ENCODE measurements at regions not wholly inside any gene's neighbourhood (a gene's known extent, or its start where the extent isn't known, plus 50 kb on each side); places are given as distances from the start of the nearest gene placed in this dataset.

DNA sequence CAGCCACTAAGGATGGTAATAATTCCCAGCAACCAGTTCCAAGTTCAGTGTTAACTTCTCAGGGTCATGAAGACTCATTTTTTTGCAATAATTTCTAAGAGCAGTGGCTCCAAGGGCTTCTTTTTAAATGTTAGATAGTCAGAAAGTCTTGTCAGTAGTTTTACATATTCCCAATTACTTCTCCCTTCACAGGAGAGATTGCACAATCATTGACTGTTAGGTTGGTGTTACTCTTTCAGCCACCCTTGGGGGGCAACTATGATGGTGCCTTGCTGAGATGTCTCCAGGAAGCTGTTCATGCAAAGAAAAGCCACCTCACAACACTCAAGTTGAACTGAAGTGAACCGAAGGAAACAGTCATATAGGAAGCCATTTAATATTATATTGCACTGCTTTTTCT lies 127.9 kb upstream of the DOCK10 start:
- H2BK15ac ChIP-seq (replicated peaks; ENCODE audit: low read depth) = no peak overlapping the region
- WGBS (ENCODE audit: extremely low coverage, insufficient coverage, low lambda C conversion rate) = no CpG with 5 or more reads among the region's 1 CpG
- no peak overlapping the region for H4K5ac ChIP-seq (ENCODE audit: low read length)
- H3K4me3 ChIP-seq (ENCODE audit: low read length) = no peak overlapping the region
- no peaks in the 10 kb centered on the region for H3K79me1 ChIP-seq (ENCODE audit: low read length)
- no peak overlapping the region for H3K4ac ChIP-seq (ENCODE audit: low read depth, low read length)
- H4K8ac ChIP-seq (ENCODE audit: low read depth, low read length) = no peak overlapping the region
- DNase-seq = no peak
- H3K4me2 ChIP-seq (ENCODE audit: low read length) = no peak overlapping the region
- H3K27ac ChIP-seq (ENCODE audit: low read depth, low read length) = no peak overlapping the region
- no peak overlapping the region for H3K18ac ChIP-seq (ENCODE audit: low read length)
- H2BK5ac ChIP-seq (ENCODE audit: low read length) = no peak overlapping the region
- H2AK5ac ChIP-seq (ENCODE audit: low read length) = no peak overlapping the region
- no peaks in the 10 kb centered on the region for H3K27me3 ChIP-seq (ENCODE audit: insufficient read depth, low read length, poor library complexity)
- H3K9ac ChIP-seq (ENCODE audit: low read length) = no peak overlapping the region
- no peaks in the 10 kb centered on the region for H3K4me1 ChIP-seq (ENCODE audit: control insufficient read depth, low read depth, low read length)
- no peaks in the 10 kb centered on the region for H3K36me3 ChIP-seq (ENCODE audit: control insufficient read depth, insufficient read depth, low read length)
- H3K23ac ChIP-seq (ENCODE audit: low read length) = no peak overlapping the region
- H2BK120ac ChIP-seq (ENCODE audit: low read depth, low read length) = no peak overlapping the region
- H3K56ac ChIP-seq (ENCODE audit: low read length) = no peak overlapping the region
- H3K79me2 ChIP-seq (ENCODE audit: control insufficient read depth, insufficient read depth, low read length) = no peaks in the 10 kb centered on the region

DNA sequence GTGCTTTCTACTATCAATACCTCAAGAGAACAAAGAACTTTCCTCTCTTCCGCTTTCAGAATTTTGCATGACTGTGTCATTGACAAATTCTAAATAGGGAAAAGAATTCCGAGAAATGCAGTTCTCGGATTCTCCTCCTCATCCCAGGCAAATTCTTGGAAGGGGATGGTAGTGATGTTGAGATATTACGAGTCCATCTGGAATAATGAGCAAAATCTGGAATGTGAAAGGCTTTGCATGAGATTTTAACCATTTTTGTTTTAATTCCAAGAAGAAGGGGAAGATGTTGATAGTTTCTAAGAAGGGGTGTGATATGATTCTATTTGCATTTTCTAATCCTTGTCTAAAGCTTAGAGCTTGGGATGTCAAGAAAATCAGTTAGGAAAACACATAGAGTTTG lies 127.1 kb upstream of the DOCK10 start:
- H3K4me3 ChIP-seq (ENCODE audit: low read length) = no peak overlapping the region
- H2BK120ac ChIP-seq (ENCODE audit: low read depth, low read length) = no peak overlapping the region
- no peak overlapping the region for H2AK5ac ChIP-seq (ENCODE audit: low read length)
- no peaks in the 10 kb centered on the region for H3K79me1 ChIP-seq (ENCODE audit: low read length)
- H3K4me2 ChIP-seq (ENCODE audit: low read length) = no peak overlapping the region
- no peak overlapping the region for H3K4ac ChIP-seq (ENCODE audit: low read depth, low read length)
- H3K9ac ChIP-seq (ENCODE audit: low read length) = no peak overlapping the region
- H3K27me3 ChIP-seq (ENCODE audit: insufficient read depth, low read length, poor library complexity) = no peaks in the 10 kb centered on the region
- no peak overlapping the region for H3K23ac ChIP-seq (ENCODE audit: low read length)
- H3K79me2 ChIP-seq (ENCODE audit: control insufficient read depth, insufficient read depth, low read length) = no peaks in the 10 kb centered on the region
- H3K27ac ChIP-seq (ENCODE audit: low read depth, low read length) = no peak overlapping the region
- DNase-seq = no peak
- no peak overlapping the region for H3K56ac ChIP-seq (ENCODE audit: low read length)
- H2BK5ac ChIP-seq (ENCODE audit: low read length) = no peak overlapping the region
- H4K5ac ChIP-seq (ENCODE audit: low read length) = no peak overlapping the region
- H2BK15ac ChIP-seq (replicated peaks; ENCODE audit: low read depth) = no peak overlapping the region
- no CpG with 5 or more reads among the region's 4 CpGs for WGBS (ENCODE audit: extremely low coverage, insufficient coverage, low lambda C conversion rate)
- H3K36me3 ChIP-seq (ENCODE audit: control insufficient read depth, insufficient read depth, low read length) = no peaks in the 10 kb centered on the region
- no peak overlapping the region for H4K8ac ChIP-seq (ENCODE audit: low read depth, low read length)
- no peaks in the 10 kb centered on the region for H3K4me1 ChIP-seq (ENCODE audit: control insufficient read depth, low read depth, low read length)
- H3K18ac ChIP-seq (ENCODE audit: low read length) = no peak overlapping the region

DNA sequence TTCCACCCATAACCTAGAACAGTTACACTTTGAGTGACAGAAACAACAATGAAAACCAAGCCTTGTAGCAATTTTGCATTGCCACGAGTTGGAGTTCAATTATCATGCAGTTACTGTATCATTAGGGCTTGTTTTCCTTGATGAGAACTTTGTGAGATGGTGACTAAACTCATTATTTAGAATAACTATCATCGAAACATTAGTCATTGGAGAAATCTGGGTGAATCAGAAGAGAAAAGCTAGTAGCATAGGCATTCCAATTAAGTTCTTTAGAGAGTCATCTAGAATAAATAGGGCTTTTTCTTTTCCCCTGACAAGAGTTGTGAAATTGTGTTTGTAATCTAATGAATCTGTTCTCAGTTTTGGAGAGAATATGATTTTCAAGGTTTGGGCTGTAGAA lies 122.8 kb upstream of the DOCK10 start:
- Histone ChIP-seq H3K9ac (ENCODE audit: low read length) (no peak overlapping the region), H4K8ac (ENCODE audit: low read depth, low read length) (no peak overlapping the region), H3K18ac (ENCODE audit: low read length) (no peak overlapping the region), H3K56ac (ENCODE audit: low read length) (no peak overlapping the region), H4K5ac (ENCODE audit: low read length) (no peak overlapping the region), H3K79me2 (ENCODE audit: control insufficient read depth, insufficient read depth, low read length) (no peaks in the 10 kb centered on the region), H2AK5ac (ENCODE audit: low read length) (no peak overlapping the region), H3K23ac (ENCODE audit: low read length) (no peak overlapping the region), H3K36me3 (ENCODE audit: control insufficient read depth, insufficient read depth, low read length) (no peaks in the 10 kb centered on the region), H3K27me3 (ENCODE audit: insufficient read depth, low read length, poor library complexity) (no peaks in the 10 kb centered on the region), H3K27ac (ENCODE audit: low read depth, low read length) (no peak overlapping the region), H2BK15ac (replicated peaks; ENCODE audit: low read depth) (no peak overlapping the region), H2BK120ac (ENCODE audit: low read depth, low read length) (no peak overlapping the region), H3K4ac (ENCODE audit: low read depth, low read length) (no peak overlapping the region), H3K4me3 (ENCODE audit: low read length) (no peak overlapping the region), H3K4me2 (ENCODE audit: low read length) (no peak overlapping the region), H3K4me1 (ENCODE audit: control insufficient read depth, low read depth, low read length) (no peaks in the 10 kb centered on the region), H2BK5ac (ENCODE audit: low read length) (no peak overlapping the region), H3K79me1 (ENCODE audit: low read length) (no peaks in the 10 kb centered on the region)
- no CpG with 5 or more reads among the region's 2 CpGs for WGBS (ENCODE audit: extremely low coverage, insufficient coverage, low lambda C conversion rate)
- DNase-seq = no peak

DNA sequence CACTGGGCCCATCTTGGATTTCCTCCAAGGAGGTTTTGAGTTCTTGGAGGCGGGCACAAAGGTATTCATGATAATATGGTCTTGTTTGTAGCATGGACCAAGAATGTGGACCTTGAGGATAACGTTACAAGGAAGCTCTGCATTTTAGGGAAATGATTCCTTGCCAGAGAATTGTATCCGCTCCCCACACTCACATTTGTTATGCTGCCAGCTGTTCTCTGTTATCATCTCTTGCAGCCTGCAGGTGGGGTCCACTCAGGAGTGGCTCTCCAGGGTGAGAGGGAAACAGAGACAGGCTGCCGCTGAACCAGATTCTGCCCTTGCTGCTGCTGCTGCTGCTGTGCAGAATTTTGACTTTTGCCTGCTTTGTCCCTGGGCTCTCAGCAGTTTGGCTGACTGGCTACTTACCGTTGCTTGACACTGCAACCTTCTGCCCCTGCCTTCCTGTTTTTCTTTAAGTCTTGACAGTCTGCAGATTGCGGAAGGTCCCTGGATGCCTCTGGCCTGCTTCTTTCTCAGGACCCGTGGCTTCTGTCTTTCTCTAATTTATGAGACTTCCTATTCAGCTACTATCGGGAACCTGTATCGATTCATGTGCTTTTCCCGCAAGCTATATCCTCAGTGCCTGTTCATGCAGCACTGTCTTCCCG lies 122.3 kb upstream of the DOCK10 start:
- H2AK5ac ChIP-seq (ENCODE audit: low read length) = no peak overlapping the region
- no peak overlapping the region for H4K5ac ChIP-seq (ENCODE audit: low read length)
- no CpG with 5 or more reads among the region's 11 CpGs for WGBS (ENCODE audit: extremely low coverage, insufficient coverage, low lambda C conversion rate)
- H3K27ac ChIP-seq (ENCODE audit: low read depth, low read length) = no peak overlapping the region
- no peaks in the 10 kb centered on the region for H3K79me1 ChIP-seq (ENCODE audit: low read length)
- H3K36me3 ChIP-seq (ENCODE audit: control insufficient read depth, insufficient read depth, low read length) = no peaks in the 10 kb centered on the region
- H3K4me2 ChIP-seq (ENCODE audit: low read length) = no peak overlapping the region
- DNase-seq = no peak
- no peak overlapping the region for H3K18ac ChIP-seq (ENCODE audit: low read length)
- no peaks in the 10 kb centered on the region for H3K79me2 ChIP-seq (ENCODE audit: control insufficient read depth, insufficient read depth, low read length)
- no peak overlapping the region for H3K23ac ChIP-seq (ENCODE audit: low read length)
- no peaks in the 10 kb centered on the region for H3K27me3 ChIP-seq (ENCODE audit: insufficient read depth, low read length, poor library complexity)
- no peak overlapping the region for H2BK120ac ChIP-seq (ENCODE audit: low read depth, low read length)
- H3K56ac ChIP-seq (ENCODE audit: low read length) = no peak overlapping the region
- no peak overlapping the region for H4K8ac ChIP-seq (ENCODE audit: low read depth, low read length)
- no peak overlapping the region for H2BK15ac ChIP-seq (replicated peaks; ENCODE audit: low read depth)
- no peak overlapping the region for H3K4me3 ChIP-seq (ENCODE audit: low read length)
- no peaks in the 10 kb centered on the region for H3K4me1 ChIP-seq (ENCODE audit: control insufficient read depth, low read depth, low read length)
- no peak overlapping the region for H3K9ac ChIP-seq (ENCODE audit: low read length)
- H2BK5ac ChIP-seq (ENCODE audit: low read length) = no peak overlapping the region
- H3K4ac ChIP-seq (ENCODE audit: low read depth, low read length) = no peak overlapping the region

DNA sequence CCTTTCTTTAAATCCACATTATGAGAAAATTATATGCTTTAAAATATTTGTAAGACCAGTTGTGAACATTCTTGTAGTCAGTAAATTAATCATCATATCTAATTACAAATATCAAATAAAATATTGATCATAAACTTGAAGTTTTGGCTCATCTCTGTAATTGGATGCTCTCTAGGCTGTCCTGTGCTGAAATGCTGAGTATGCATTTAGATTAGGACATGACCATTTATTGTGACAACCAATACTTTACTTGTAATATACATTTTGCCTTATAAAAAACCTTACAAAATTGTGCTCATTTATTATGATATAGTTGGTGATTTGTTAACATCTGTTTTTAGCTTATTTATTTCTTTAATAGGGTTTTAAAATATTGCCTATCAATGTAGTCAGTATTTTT lies 116.1 kb upstream of the DOCK10 start:
- no peaks in the 10 kb centered on the region for H3K79me1 ChIP-seq (ENCODE audit: low read length)
- H4K5ac ChIP-seq (ENCODE audit: low read length) = no peak overlapping the region
- no peak overlapping the region for H3K4me3 ChIP-seq (ENCODE audit: low read length)
- no peaks in the 10 kb centered on the region for H3K36me3 ChIP-seq (ENCODE audit: control insufficient read depth, insufficient read depth, low read length)
- no peak overlapping the region for H3K56ac ChIP-seq (ENCODE audit: low read length)
- H3K4me2 ChIP-seq (ENCODE audit: low read length) = no peak overlapping the region
- no peak overlapping the region for H2BK120ac ChIP-seq (ENCODE audit: low read depth, low read length)
- no peak overlapping the region for H3K23ac ChIP-seq (ENCODE audit: low read length)
- no peak overlapping the region for H3K27ac ChIP-seq (ENCODE audit: low read depth, low read length)
- no peak overlapping the region for H2AK5ac ChIP-seq (ENCODE audit: low read length)
- H2BK15ac ChIP-seq (replicated peaks; ENCODE audit: low read depth) = no peak overlapping the region
- H2BK5ac ChIP-seq (ENCODE audit: low read length) = no peak overlapping the region
- H3K4ac ChIP-seq (ENCODE audit: low read depth, low read length) = no peak overlapping the region
- no peak overlapping the region for H3K9ac ChIP-seq (ENCODE audit: low read length)
- H3K79me2 ChIP-seq (ENCODE audit: control insufficient read depth, insufficient read depth, low read length) = no peaks in the 10 kb centered on the region
- no peaks in the 10 kb centered on the region for H3K27me3 ChIP-seq (ENCODE audit: insufficient read depth, low read length, poor library complexity)
- no peak overlapping the region for H4K8ac ChIP-seq (ENCODE audit: low read depth, low read length)
- no peak for DNase-seq
- H3K18ac ChIP-seq (ENCODE audit: low read length) = no peak overlapping the region
- no peaks in the 10 kb centered on the region for H3K4me1 ChIP-seq (ENCODE audit: control insufficient read depth, low read depth, low read length)

DNA sequence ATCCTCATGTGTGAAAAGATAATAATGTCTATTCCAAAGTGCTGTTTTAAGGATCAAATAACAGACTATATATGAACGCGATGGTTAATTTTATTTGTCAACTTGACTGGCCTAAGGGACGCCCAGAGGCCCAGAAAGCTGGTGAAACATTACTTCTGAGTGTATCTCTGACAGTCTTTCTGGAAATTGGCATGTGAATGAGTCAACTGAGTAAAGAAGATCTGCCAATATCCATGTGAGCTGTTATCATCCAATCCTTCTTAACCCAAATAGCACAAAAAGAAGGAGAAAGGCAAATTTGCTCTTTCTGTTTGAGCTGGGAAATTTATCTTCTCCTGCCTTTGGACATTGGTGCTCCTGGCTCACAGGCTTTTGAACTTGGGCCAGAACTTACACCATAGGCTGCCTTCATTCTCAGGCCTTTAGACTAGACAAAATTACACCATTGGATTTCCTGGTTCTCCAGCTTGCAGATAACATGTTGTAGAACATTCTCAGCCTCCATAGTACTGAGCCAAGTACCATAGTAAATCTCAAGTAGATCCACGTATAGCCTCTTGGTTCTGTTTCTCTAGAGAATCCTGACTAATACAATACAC lies 114.7 kb upstream of the DOCK10 start:
- Histone ChIP-seq H3K4me3 (ENCODE audit: low read length) (no peak overlapping the region), H3K27ac (ENCODE audit: low read depth, low read length) (no peak overlapping the region), H3K4me1 (ENCODE audit: control insufficient read depth, low read depth, low read length) (no peaks in the 10 kb centered on the region), H3K18ac (ENCODE audit: low read length) (no peak overlapping the region), H4K8ac (ENCODE audit: low read depth, low read length) (no peak overlapping the region), H4K5ac (ENCODE audit: low read length) (no peak overlapping the region), H3K4me2 (ENCODE audit: low read length) (no peak overlapping the region), H2BK120ac (ENCODE audit: low read depth, low read length) (no peak overlapping the region), H3K36me3 (ENCODE audit: control insufficient read depth, insufficient read depth, low read length) (no peaks in the 10 kb centered on the region), H3K4ac (ENCODE audit: low read depth, low read length) (no peak overlapping the region), H3K27me3 (ENCODE audit: insufficient read depth, low read length, poor library complexity) (no peaks in the 10 kb centered on the region), H3K79me1 (ENCODE audit: low read length) (no peaks in the 10 kb centered on the region), H3K79me2 (ENCODE audit: control insufficient read depth, insufficient read depth, low read length) (no peaks in the 10 kb centered on the region), H2BK15ac (replicated peaks; ENCODE audit: low read depth) (no peak overlapping the region), H3K9ac (ENCODE audit: low read length) (no peak overlapping the region), H2BK5ac (ENCODE audit: low read length) (no peak overlapping the region), H3K23ac (ENCODE audit: low read length) (no peak overlapping the region), H2AK5ac (ENCODE audit: low read length) (no peak overlapping the region), H3K56ac (ENCODE audit: low read length) (no peak overlapping the region)
- no peak for DNase-seq
- WGBS (ENCODE audit: extremely low coverage, insufficient coverage, low lambda C conversion rate) = no CpG with 5 or more reads among the region's 4 CpGs

All from mesendoderm (in vitro differentiated cells).